ENCODE measurements at regions not wholly inside any gene's neighbourhood (a gene's known extent, or its start where the extent isn't known, plus 50 kb on each side); places are given as distances from the start of the nearest gene placed in this dataset.

- DNase-seq (ENCODE audit: low read depth, low spot score) = no peak
Measured at GRCh38 chr20:63100926-63101699, 94.3 kb upstream of the BHLHE23 start.

DNA sequence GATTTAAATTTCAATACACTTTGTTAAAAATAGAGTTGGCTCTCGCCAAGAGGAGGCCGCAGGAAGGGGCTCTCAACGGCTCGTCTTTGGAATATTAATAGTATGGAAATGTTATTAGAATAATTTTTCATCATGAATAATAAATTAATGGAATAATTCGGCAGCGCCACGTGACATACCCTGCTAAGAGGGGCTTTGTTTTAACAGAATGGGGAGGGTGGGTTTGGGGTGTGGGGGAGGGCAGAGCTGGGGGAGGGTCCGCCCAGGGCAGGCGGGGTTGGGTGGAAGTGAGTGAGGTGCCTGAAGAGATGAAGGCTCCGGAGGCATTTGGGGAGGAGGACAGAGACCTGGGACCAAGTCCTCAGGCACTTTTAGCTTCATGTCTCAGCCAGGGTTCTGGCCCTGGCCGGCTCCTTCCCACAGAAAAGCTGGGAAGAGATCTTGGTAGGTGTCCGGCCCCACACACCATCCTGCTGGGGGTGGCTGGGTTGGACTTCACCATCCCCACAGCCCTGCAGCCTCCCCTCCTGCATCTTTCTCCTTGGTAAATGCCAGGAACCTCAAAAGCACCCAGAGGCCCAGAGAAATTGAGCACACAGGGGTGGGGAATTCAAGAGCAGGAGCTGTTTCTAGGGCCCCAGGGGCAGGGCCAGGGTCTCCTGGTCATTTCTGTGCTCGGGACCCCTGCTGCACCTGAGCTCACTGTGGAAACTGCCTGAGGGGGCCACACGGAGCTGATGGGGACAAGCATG, 93.6 kb upstream of the BHLHE23 start:
- DNase-seq (ENCODE audit: low read depth, low spot score) = no peak

GRCh38 chr20:63099456-63100173, 92.9 kb upstream of the BHLHE23 start:
- DNase-seq (ENCODE audit: low read depth, low spot score) = no peak

DNA sequence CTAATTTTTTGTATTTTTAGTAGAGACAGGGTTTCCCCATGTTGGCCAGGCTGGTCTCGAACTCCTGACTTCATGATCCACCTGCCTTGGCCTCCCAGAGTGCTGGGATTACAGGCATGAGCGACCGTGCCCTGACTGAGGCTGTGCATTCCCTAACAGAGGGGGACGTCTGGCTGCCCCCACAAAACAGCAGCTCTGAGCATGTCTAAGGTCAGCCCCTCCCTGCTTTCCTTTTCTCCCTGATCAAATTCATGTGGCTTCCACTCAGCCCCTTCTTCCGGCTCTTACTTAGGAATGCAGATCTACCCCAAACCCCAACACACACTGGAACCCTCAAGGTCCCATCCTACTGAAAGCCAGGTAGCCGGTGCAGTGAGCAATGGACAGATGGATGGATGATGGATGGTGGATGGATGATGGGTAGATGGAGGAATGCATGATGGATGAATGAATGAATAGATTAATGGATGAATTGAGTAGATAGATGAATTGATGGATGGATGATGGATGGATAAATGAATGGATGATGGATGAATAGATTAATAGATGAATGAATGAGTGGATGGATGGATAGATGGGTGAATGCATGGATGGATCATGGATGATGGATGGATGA, 91.5 kb upstream of the BHLHE23 start:
- no peak for DNase-seq (ENCODE audit: low read depth, low spot score)

GRCh38 chr20:63097336-63097831, 90.6 kb upstream of the BHLHE23 start:
- no peak for DNase-seq (ENCODE audit: low read depth, low spot score)

GRCh38 chr20:63096681-63097335, 90.0 kb upstream of the BHLHE23 start:
- DNase-seq (ENCODE audit: low read depth, low spot score) = no peak

DNA sequence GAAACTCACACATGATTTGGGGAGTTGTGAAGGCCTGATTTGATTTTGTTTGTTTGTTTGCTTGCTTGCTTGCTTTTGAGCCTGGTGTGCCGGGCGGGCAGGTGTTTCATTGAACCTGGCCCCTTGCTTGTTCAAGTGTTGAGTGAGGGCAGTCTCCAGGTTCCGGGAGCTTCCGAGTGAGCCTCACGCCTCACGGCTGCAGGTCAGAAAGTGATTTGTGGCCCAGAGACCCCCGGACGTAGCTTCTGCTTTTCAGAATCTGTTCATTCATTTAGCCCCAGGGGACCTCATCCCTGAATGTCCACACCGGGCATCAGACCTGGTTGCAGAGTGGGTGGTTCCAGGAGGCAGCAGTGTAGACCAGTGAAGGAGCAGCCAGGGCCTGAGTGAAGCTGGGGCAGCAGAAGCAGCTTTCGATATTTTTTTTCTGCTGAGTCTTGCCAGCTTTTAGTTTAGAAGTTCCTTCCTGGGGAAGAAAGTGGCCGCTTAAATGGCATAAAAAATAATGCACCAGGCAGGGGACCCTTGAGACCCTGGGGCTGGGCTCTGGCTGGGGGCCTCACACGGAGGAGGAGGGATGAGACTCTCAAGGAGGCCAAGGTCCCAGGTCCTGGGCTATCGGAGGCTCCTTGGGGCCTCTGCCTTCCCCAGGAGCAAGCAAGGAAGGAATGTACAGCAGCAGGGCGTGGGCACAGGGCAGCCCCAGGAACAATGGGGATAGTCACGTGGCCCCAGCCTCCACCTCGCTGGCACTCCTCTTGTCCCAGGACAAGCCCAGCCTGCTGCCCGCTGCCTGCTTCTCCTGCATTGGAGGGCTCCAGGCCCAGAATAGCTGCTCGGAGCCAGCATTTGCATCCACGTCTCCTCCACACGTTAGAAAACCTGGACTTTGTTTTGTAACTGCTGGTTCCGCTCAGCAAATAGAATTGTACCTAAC, 89.2 kb upstream of the BHLHE23 start:
- no peak for DNase-seq (ENCODE audit: low read depth, low spot score)

GRCh38 chr20:63094767-63095499, 88.2 kb upstream of the BHLHE23 start:
- DNase-seq (ENCODE audit: low read depth, low spot score) = no peak

DNA sequence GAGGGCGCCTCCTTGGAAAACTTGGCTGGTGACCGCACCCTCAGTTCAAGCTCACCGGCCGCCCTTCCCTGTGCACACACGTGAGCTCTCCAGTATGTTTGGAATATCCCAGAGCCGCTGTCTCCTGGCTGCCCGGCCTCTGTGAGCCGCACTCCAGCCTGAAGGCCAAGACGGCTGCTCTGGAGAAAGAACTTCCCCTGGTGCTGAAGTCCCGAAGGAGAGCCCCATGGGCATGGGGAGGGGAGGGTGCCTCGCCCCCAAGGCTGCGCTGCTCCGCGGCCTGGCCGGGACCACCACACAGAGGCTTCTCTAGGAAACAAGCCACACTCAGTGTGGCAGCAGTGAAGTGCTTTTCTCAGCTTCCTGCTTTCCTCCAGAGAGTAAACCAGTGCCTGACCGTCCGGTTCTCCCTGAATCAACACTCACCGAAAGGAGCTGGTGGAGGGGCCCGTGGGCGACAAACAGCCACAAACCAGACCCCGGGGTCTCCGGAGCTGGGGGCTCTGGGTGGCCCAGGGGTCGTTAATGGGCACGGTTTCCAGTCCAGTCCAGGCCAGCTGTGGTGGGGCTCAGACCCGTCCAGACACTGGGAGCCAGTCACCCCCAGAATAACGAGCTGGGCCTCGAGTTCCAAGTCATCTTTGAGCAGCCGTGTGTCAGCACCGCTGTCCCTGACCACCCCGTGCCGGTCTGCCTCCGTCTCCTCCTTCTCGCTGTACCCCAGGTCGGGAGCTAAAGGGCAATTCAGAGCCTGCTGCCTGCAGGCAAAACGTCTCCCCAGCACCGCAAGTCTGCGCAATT, 87.4 kb upstream of the BHLHE23 start:
- DNase-seq (ENCODE audit: low read depth, low spot score) = no peak

DNA sequence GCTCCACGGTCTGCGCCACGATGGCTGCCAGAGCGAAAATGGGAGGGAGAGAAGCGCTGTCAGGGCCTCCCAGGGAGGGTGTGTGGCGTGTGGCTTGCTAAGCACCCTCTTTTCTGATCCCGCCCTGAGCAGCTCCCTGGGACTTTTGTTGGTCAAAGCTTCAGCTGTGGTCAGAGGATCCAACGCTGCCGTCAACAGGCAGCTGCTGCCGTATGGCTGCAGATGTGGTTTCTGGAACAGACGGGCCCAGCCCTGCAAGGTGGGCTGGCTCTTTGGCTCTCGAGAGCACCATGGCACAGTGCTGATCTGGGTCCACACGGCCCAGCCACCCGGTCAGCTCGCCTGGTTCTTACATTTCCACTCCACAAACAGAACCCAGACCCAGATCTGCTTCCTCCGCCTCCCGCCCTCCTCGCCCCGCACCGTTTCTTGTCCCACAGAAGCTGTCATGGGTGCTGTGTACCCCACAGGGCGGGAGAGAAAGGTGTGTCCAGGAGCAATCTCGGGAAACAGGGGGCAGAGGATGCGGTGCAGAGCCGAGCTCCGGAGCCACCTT, 86.0 kb upstream of the BHLHE23 start:
- DNase-seq (ENCODE audit: low read depth, low spot score) = no peak

GRCh38 chr20:63091901-63092659, 85.3 kb upstream of the BHLHE23 start:
- DNase-seq (ENCODE audit: low read depth, low spot score) = no peak

DNA sequence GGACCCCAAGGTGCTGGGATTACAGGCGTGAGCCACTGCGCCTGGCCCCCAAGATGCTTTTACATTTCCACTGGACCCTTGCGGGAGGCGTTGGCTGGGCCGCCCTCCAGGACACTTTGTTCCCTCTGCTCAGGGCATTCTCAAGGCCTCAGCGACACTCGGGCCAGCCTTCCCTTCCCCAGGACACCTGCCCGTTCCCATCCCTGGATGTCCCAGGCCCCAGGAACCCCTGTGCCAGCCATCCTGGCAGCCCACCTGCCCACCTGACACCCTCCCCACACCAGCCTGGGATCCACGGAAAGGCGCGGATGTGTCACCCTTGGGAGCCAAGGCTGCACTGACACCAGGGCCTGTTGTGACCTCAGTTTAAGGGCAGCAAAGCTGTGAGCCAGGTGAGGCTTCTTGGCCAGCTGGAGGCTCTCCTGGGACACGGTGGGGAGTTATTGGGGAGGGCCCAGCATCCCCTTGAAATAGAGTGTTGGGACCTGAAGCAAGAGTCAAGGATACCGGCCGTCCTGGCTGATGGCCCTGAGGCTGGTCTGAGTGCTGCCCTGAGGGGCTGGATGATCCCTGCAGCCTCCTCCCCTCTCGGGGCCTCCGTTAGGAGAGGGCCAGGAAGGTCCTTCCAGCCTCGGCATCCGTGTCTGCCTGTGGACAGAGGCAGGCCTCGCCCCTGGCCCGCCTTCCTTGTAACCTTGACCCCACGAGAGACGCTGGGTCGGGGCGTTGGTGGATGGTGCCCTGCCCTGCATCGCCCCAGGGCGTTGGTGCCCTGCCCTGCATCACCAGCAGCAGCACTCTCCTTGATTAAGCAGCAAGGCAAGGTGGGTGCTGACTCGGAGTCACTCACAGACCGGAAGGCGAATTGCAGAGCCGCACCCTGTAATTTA, 84.2 kb upstream of the BHLHE23 start:
- DNase-seq (ENCODE audit: low read depth, low spot score) = no peak

GRCh38 chr20:63090052-63090451, 83.3 kb upstream of the BHLHE23 start:
- DNase-seq (ENCODE audit: low read depth, low spot score) = no peak

GRCh38 chr20:63089051-63089907, 82.5 kb upstream of the BHLHE23 start:
- no peak for DNase-seq (ENCODE audit: low read depth, low spot score)

DNA sequence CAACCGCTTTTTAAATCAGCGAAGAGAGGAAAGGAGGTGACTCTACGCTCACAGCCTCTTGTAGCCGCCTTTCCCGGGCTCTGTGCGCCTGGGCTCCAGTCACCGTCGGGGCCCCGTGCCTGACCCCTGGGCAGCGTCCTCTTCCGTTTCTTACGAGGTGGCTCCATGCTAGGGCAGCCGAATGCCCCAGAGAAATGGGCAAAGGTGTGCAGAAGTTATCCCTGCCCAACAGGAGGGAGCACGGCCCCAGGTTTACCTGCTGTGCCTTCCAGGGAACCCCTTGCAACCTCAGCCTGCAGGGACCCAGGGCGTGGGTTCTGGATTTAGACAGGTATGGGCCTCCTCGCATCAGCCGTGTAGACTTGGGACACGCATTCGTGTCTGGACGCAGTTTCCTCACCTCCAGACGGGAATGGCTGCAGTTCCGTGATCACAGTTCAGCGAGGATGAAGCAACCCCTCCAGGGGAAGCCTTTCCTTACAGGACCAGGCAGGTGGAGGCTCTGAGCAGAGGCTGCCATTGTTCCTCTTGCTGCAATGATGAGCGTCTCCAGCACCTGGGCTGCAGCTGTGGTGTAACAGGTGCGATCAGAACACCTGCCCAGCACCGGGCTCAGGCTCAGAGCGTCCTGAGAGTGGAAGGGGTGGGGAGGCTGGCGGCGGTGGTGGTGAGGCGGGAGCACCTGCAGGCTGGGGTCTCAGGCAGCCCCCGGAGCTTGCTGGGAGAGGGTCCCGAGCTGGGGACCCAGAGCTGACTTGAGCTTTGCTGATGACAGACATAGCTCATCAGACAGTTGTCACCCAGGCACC, 81.3 kb upstream of the BHLHE23 start:
- no peak for DNase-seq (ENCODE audit: low read depth, low spot score)

Data from pulmonary artery endothelial cell (primary cell).